ENCODE measurements at regions not wholly inside any gene's neighbourhood (a gene's known extent, or its start where the extent isn't known, plus 50 kb on each side); places are given as distances from the start of the nearest gene placed in this dataset.
"Not testable (repeated sequence)": the region's sequence is repeated elsewhere in the genome, so short reads cannot be mapped to it uniquely, and the experiment has no call there.

GRCh38 chr5:143913008-143913752 is 101.2 kb downstream of the HMHB1 start:
- no peak for DNase-seq

- no peak for DNase-seq
Measured at GRCh38 chr5:143914756-143915155, 102.8 kb downstream of the HMHB1 start.

DNA sequence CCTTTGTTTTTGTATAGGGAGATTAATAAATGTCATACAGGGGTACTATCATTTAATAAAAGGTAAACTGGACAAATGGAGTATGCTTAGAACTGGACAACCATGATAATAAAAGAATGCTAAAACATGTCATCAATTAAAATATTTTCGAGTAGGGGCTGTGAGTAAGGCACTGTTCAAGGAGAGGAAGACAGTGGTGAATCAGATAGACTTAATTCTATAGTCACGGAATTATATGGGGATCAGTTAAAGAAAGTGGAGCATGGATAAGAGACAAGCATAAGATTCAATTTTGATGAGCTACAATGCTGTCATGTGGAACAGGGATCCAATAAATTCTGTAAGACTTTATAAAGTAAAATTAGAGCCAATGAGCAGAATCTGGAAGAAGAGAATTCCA is 104.5 kb downstream of the HMHB1 start:
- DNase-seq = no peak

- DNase-seq = no peak
Measured at GRCh38 chr5:143918961-143919360, 107.0 kb downstream of the HMHB1 start.

DNA sequence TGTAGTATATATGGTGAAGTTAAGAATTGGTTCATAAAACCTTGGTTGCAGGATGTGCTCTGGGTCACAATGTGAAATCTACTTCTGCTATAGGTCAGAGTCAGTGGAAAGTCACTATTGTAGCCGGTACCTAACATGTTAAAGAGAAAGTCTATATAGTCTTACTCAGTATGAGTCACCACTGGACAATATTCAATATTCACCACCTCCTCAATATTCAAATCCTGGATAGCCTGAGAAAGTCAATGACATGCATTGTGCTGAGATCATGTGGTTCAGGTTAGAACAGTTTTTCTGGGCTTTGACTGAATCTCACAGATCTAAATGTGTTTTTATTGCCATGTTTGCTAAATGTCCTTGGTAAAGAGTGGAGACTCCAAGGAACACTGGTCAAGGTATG is 108.8 kb downstream of the HMHB1 start:
- no peak for DNase-seq

- no peak for DNase-seq
Measured at GRCh38 chr5:143921525-143922311, 109.8 kb downstream of the HMHB1 start.

DNA sequence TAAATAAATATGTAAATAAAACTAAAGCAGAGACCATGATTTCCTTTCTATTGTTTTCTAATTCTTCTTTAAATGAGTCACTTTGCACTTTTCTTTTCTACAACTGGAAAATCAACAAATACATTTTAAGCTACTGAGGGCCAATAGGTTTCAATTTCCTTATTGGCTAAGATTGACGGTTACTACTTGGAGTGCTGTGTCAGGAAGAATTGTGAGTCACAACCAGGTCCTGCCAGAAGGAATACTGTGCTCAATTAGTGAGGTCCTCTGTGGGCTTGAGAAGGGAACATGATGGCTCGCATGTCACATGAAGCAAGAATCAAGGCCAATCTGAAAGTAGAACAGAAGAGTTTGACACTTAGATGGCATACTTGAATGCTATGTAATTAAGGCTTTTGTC is 110.8 kb downstream of the HMHB1 start:
- no peak for DNase-seq

- DNase-seq = no peak
Measured at GRCh38 chr5:143923634-143924266, 111.8 kb downstream of the HMHB1 start.

- no peak for DNase-seq
Measured at GRCh38 chr5:143924311-143924978, 112.5 kb downstream of the HMHB1 start.

GRCh38 chr5:143924979-143925325 is 113.0 kb downstream of the HMHB1 start:
- DNase-seq = not testable (repeated sequence)

- no peak for DNase-seq
Measured at GRCh38 chr5:143929486-143929885, 117.5 kb downstream of the HMHB1 start.

GRCh38 chr5:143930561-143930960 is 118.6 kb downstream of the HMHB1 start:
- DNase-seq = no peak

GRCh38 chr5:143931476-143931875 is 119.5 kb downstream of the HMHB1 start:
- peak; percentile 25 for DNase-seq

DNA sequence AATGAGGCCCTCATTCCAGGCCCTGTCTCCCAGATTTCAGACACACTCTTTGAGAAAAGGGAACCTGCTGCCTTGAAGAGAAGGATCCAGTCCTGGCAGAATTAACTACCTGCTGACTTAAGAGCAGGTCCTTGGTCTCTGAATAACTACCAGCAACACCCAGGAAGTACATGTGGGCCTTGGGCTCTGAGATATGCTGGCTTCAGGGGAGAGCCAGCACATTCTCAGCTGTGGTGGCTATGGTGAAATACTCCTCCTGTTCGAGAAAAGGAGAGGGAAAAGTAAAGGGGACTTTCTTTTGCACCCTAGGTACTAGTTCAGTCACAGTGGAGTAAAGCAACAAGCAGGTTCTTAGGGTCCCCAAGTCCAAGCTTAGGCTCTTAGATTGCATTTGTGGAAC is 120.0 kb downstream of the HMHB1 start:
- DNase-seq = no peak

- DNase-seq = no peak
Measured at GRCh38 chr5:143932584-143932983, 120.6 kb downstream of the HMHB1 start.

GRCh38 chr5:143933451-143933850 is 121.5 kb downstream of the HMHB1 start:
- DNase-seq = no peak

GRCh38 chr5:143934821-143935220 is 122.9 kb downstream of the HMHB1 start:
- no peak for DNase-seq

DNA sequence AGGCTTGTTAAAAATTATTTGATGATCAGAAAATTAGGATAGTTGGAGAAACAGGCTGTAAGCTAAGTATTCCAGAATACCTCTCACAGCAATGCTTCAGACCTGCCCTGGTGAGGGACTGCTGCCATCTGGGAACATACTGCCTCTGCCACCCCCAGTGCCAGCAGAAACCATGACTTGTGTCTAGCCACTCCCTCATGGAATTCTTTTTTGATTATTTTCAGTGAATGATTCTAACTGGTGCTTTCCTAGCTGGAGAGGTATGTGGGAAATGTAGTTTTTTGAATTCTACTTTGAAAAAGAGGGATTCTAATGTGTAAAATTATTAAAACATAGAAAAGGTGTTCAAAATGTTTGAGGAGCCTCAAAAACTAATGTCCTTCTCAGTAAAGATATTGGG is 126.3 kb downstream of the HMHB1 start:
- DNase-seq = no peak

GRCh38 chr5:143946837-143947236 is 134.9 kb downstream of the HMHB1 start:
- no peak for DNase-seq

- DNase-seq = no peak
Measured at GRCh38 chr5:143947313-143947712, 135.4 kb downstream of the HMHB1 start.

GRCh38 chr5:143952809-143953208 is 140.8 kb downstream of the HMHB1 start:
- DNase-seq = no peak

DNA sequence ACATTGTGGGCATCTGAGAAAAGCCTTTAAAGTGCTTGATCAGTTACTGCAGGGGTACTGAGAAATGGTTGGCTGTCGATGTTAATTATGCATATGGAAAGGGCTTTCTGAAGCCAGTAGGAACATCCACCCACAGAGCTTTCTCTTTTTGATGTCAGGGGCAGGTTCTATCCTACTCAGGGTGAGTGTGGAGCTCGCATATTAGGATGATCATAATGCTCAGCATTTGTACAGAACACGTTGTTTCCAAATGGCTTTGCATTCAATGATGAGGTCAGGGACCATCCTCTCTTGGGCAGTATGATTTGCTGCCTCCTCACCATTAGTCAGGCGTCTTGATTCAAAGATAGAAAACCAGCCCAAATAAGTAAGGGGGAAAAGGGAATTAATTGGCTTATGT is 141.9 kb downstream of the HMHB1 start:
- DNase-seq = no peak

DNA sequence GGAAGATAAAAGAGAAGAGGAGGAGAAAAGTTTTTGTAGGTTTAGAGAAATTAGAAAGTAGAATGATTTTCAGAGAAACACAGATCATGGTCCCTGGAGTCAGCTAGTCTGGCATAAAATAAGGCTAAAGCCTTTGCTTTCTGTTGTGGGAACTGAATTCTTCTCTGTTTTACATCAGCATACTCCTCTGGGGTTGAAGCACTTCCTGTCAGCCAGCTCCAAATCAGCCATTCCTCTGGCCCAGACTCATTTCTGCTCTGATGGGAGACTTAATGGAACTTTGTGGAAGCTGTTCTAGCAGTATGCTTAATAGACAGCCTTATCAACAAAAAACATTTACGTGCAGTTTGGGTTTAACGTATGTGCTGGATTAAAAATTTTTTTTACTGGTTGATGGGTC is 143.2 kb downstream of the HMHB1 start:
- no peak for DNase-seq

GRCh38 chr5:143957455-143957854 is 145.5 kb downstream of the HMHB1 start:
- DNase-seq = no peak

Data from NCI-H345 (cell line).